ENCODE measurements at regions not wholly inside any gene's neighbourhood (a gene's known extent, or its start where the extent isn't known, plus 50 kb on each side); places are given as distances from the start of the nearest gene placed in this dataset.
"Not testable (repeated sequence)": the region's sequence is repeated elsewhere in the genome, so short reads cannot be mapped to it uniquely, and the experiment has no call there.

GRCh38 chr9:95783426-95783975 is 92.0 kb upstream of the ERCC6L2 start:
- no peak for DNase-seq

- no peak for DNase-seq
These were observed 94.7 kb upstream of the ERCC6L2 start for GRCh38 chr9:95780751-95781150.

- no peak for DNase-seq
These were observed 95.4 kb upstream of the ERCC6L2 start for GRCh38 chr9:95780121-95780520.

- DNase-seq = not testable (repeated sequence)
These were observed 95.9 kb upstream of the ERCC6L2 start for GRCh38 chr9:95779597-95779996.

GRCh38 chr9:95778957-95779356 is 96.5 kb upstream of the ERCC6L2 start:
- no peak for DNase-seq

- DNase-seq = no peak
These were observed 98.4 kb upstream of the ERCC6L2 start for GRCh38 chr9:95777136-95777535.

- DNase-seq = no peak
These were observed 99.3 kb upstream of the ERCC6L2 start for GRCh38 chr9:95776176-95776575.

- no peak for DNase-seq
These were observed 100.3 kb upstream of the ERCC6L2 start for GRCh38 chr9:95775191-95775590.

- no peak for DNase-seq
These were observed 102.5 kb upstream of the ERCC6L2 start for GRCh38 chr9:95773053-95773418.

GRCh38 chr9:95772320-95773052 is 103.0 kb upstream of the ERCC6L2 start:
- DNase-seq = no peak

GRCh38 chr9:95771556-95772246 is 103.8 kb upstream of the ERCC6L2 start:
- no peak for DNase-seq

- DNase-seq = no peak
These were observed 104.8 kb upstream of the ERCC6L2 start for GRCh38 chr9:95770653-95771131.

- no peak for DNase-seq
These were observed 105.5 kb upstream of the ERCC6L2 start for GRCh38 chr9:95769909-95770433.

- no peak for DNase-seq
These were observed 106.0 kb upstream of the ERCC6L2 start for GRCh38 chr9:95769473-95769872.

- DNase-seq = no peak
These were observed 108.6 kb upstream of the ERCC6L2 start for GRCh38 chr9:95766906-95767305.

GRCh38 chr9:95764533-95765319 is 110.8 kb upstream of the ERCC6L2 start:
- no peak for DNase-seq

- DNase-seq = no peak
These were observed 111.5 kb upstream of the ERCC6L2 start for GRCh38 chr9:95763983-95764382.

GRCh38 chr9:95763006-95763405 is 112.5 kb upstream of the ERCC6L2 start:
- DNase-seq = no peak

- peak; percentile 4 for DNase-seq
These were observed 113.2 kb upstream of the ERCC6L2 start for GRCh38 chr9:95762322-95762721.

GRCh38 chr9:95760791-95761190 is 114.7 kb upstream of the ERCC6L2 start:
- DNase-seq = no peak

GRCh38 chr9:95757439-95757838 is 118.1 kb upstream of the ERCC6L2 start:
- DNase-seq = no peak

GRCh38 chr9:95756986-95757385 is 118.5 kb upstream of the ERCC6L2 start:
- DNase-seq = no peak

- no peak for DNase-seq
These were observed 119.4 kb upstream of the ERCC6L2 start for GRCh38 chr9:95756101-95756500.
